IMR-90 (cell line): ENCODE measurements at regions not wholly inside any gene's neighbourhood (a gene's known extent, or its start where the extent isn't known, plus 50 kb on each side); places are given as distances from the start of the nearest gene placed in this dataset.
A peak's percentile ranks its signal among the peaks of the same experiment; 100 is the strongest.

Source experiments
- ATAC-seq: fragments of 200-7000 bp; cut with Tn5 transposase; 2 replicates; pipeline ENCODE4 v1.9.1; 2020; ENCODE audit warnings: low read depth, mild to moderate bottlenecking, moderate library complexity
- BruUV-seq: library from RNA; stranded (reverse); fragments of 400-500 nt; replicated peaks from 2 replicates; lab custom pipeline; 2021; lab: Mats Ljungman, UMichigan
- CTCF ChIA-PET: fragments of 300-600 bp; formaldehyde crosslinking; extraction: SDS; loops from one replicate; lab custom pipeline; 2021; ENCODE audit warnings: antibody characterized with exemption; lab: Yijun Ruan, JAX
- POLR2A ChIA-PET: fragments of 300-600 bp; sonication (Branson Sonifier 250); formaldehyde crosslinking; loops from one replicate; lab custom pipeline; 2022; ENCODE audit warnings: antibody characterized with exemption; ENCODE audit not compliant: unreplicated experiment; lab: Charles Lee
- DNase-seq: peaks from one replicate; pipeline ENCODE4 v3.0.0; 2013
- H2AFZ ChIP-seq: replicated peaks from 2 replicates; pipeline ENCODE3; 2013; ENCODE audit warnings: low read length, mild to moderate bottlenecking; ENCODE audit not compliant: poor library complexity
- H2AK5ac ChIP-seq: 2 replicates; pipeline ENCODE4 v1.6.1; 2013; ENCODE audit warnings: low read depth, low read length, inconsistent platforms
- H2AK9ac ChIP-seq: replicated peaks from 2 replicates; pipeline ENCODE3; 2013; ENCODE audit warnings: mild to moderate bottlenecking, low read depth, low read length, moderate library complexity; ENCODE audit not compliant: poor library complexity
- H2BK120ac ChIP-seq: 2 replicates; pipeline ENCODE4 v1.6.1; 2013; ENCODE audit warnings: low read depth, low read length, inconsistent platforms
- H2BK15ac ChIP-seq: 3 replicates; pipeline ENCODE4 v1.6.1; 2013; ENCODE audit warnings: low read depth, low read length, inconsistent platforms
- H2BK20ac ChIP-seq: 2 replicates; pipeline ENCODE4 v1.6.1; 2013; ENCODE audit warnings: low read depth, mild to moderate bottlenecking, inconsistent platforms, low read length, moderate library complexity
- H2BK5ac ChIP-seq: 2 replicates; pipeline ENCODE4 v1.6.1; 2013; ENCODE audit warnings: mild to moderate bottlenecking, low read depth, low read length, inconsistent platforms; ENCODE audit not compliant: poor library complexity, severe bottlenecking
- H3K14ac ChIP-seq: replicated peaks from 2 replicates; pipeline ENCODE4 v1.6.1; 2013; ENCODE audit warnings: low read depth, low read length, inconsistent platforms
- H3K18ac ChIP-seq: 2 replicates; pipeline ENCODE4 v1.6.1; 2013; ENCODE audit warnings: low read depth, low read length, control low read depth
- H3K23ac ChIP-seq: 2 replicates; pipeline ENCODE4 v1.6.1; 2013; ENCODE audit warnings: low read depth, low read length, inconsistent platforms
- H3K27ac ChIP-seq: 2 replicates; pipeline ENCODE4 v1.5.1; 2013; ENCODE audit warnings: mild to moderate bottlenecking, control low read depth, low read length; ENCODE audit not compliant: insufficient read depth
- H3K27me3 ChIP-seq: 2 replicates; pipeline ENCODE4 v1.6.1; 2013; ENCODE audit warnings: low read length; ENCODE audit not compliant: control insufficient read depth, insufficient read depth
- H3K36me3 ChIP-seq: 2 replicates; pipeline ENCODE4 v1.6.1; 2013; ENCODE audit warnings: low read length, mixed read lengths; ENCODE audit not compliant: control insufficient read depth, insufficient read depth
- H3K4ac ChIP-seq: 2 replicates; pipeline ENCODE4 v1.6.1; 2013; ENCODE audit warnings: low read depth, low read length, inconsistent platforms
- H3K4me1 ChIP-seq: 2 replicates; pipeline ENCODE4 v1.6.1; 2013; ENCODE audit warnings: low read length, mixed read lengths; ENCODE audit not compliant: control insufficient read depth, insufficient read depth
- H3K4me2 ChIP-seq: 2 replicates; pipeline ENCODE4 v1.6.1; 2013; ENCODE audit warnings: low read depth, mild to moderate bottlenecking, control low read depth, low read length, moderate library complexity
- H3K4me3 ChIP-seq: 2 replicates; pipeline ENCODE4 v1.5.1; 2013; ENCODE audit warnings: low read depth, mild to moderate bottlenecking, control low read depth, low read length, moderate library complexity; ENCODE audit not compliant: insufficient read depth
- H3K56ac ChIP-seq: 2 replicates; pipeline ENCODE4 v1.6.1; 2013; ENCODE audit warnings: low read length, inconsistent platforms; ENCODE audit not compliant: insufficient read depth; ENCODE audit errors: extremely low read depth
- H3K79me1 ChIP-seq, 2 experiments: 2 replicates each; pipeline ENCODE4 v1.6.1; 2013; ENCODE audit warnings: low read length in 2 of 2, inconsistent platforms in 1 of 2, low read depth in 1 of 2
- H3K9ac ChIP-seq: 2 replicates; pipeline ENCODE4 v1.6.1; 2013; ENCODE audit warnings: low read depth, low read length, control low read depth
- H3K9me1 ChIP-seq: 2 replicates; pipeline ENCODE4 v1.6.1; 2013; ENCODE audit warnings: low read length, inconsistent platforms; ENCODE audit not compliant: insufficient read depth
- H3K9me3 ChIP-seq: 2 replicates; pipeline ENCODE4 v1.6.1; 2013; ENCODE audit warnings: low read length; ENCODE audit not compliant: control insufficient read depth, insufficient read depth
- H4K20me1 ChIP-seq: 2 replicates; pipeline ENCODE4 v1.6.1; 2013; ENCODE audit warnings: low read length, inconsistent platforms; ENCODE audit not compliant: insufficient read depth
- H4K5ac ChIP-seq: 2 replicates; pipeline ENCODE4 v1.6.1; 2013; ENCODE audit warnings: mild to moderate bottlenecking, low read depth, low read length, control low read depth
- H4K8ac ChIP-seq, 2 experiments: 2 replicates each; pipeline ENCODE4 v1.6.1; 2013; ENCODE audit warnings: low read depth in 2 of 2, low read length in 2 of 2, control low read depth in 1 of 2, inconsistent platforms in 1 of 2
- H4K91ac ChIP-seq: 2 replicates; pipeline ENCODE4 v1.6.1; 2013; ENCODE audit warnings: low read depth, low read length, inconsistent platforms; ENCODE audit not compliant: insufficient read depth
- BHLHE40 ChIP-seq: fragments of 150-350 bp; IDR thresholded peaks from 2 replicates; pipeline ENCODE4 v1.6.1; 2016; ENCODE audit warnings: mild to moderate bottlenecking, low read depth, low read length
- MAZ ChIP-seq: IDR thresholded peaks from 2 replicates; pipeline ENCODE4 v1.6.1; 2012; ENCODE audit warnings: low read depth, mild to moderate bottlenecking, low read length, improper control_type of control experiment, moderate library complexity, borderline replicate concordance
- NFE2L2 ChIP-seq: fragments of 150-350 bp; IDR thresholded peaks from 2 replicates; pipeline ENCODE4 v1.6.1; 2016; ENCODE audit warnings: low read depth, mild to moderate bottlenecking, low read length
- RFX5 ChIP-seq: IDR thresholded peaks from 2 replicates; pipeline ENCODE4 v1.8.0; 2012; ENCODE audit warnings: low read depth, mild to moderate bottlenecking, low read length, moderate library complexity
- USF2 ChIP-seq: fragments of 150-350 bp; IDR thresholded peaks from 2 replicates; pipeline ENCODE4 v1.6.1; 2017; ENCODE audit warnings: mild to moderate bottlenecking, antibody characterized with exemption, low read length, low read depth
- WGBS, 2 experiments: methylation state at CpG; one replicate each; pipeline versions ENCODE4 v1.1.5 to v1.1.7; 2013; ENCODE audit warnings: missing lambda C conversion rate in 2 of 2; ENCODE audit not compliant: insufficient read length in 1 of 2; ENCODE audit errors: extremely low coverage in 2 of 2; 5-methylcytosine and 5-hydroxymethylcytosine counted together
- dilution Hi-C: fragments of 300-500 bp; cut with HindIII; formaldehyde crosslinking; loops from one replicate; pipeline ENCODE4 v1.14.3; 2018; ENCODE audit warnings: low sequenced_read_pairs; ENCODE audit not compliant: unreplicated experiment
- in situ Hi-C: fragments of 300-500 bp; cut with MboI; formaldehyde crosslinking; loops from 3 replicates; pipeline ENCODE4 v1.14.3; 2019; ENCODE audit warnings: low sequenced_read_pairs, inconsistent platforms, mixed read lengths
- intact Hi-C: fragments of 100-400 bp; cut with micrococcal nuclease; formaldehyde crosslinking; loops from 2 replicates; pipeline ENCODE4 v1.10.0; 2022

- no peak overlapping the region for H3K9ac ChIP-seq
- peaks cover 16% of the 10 kb centered on the region for H3K9me1 ChIP-seq
- no peak overlapping the region for H4K8ac ChIP-seq
- H2BK15ac ChIP-seq, result peak overlapping the region; percentile 27; the same call in 1 of the 3 replicates
- BruUV-seq, result no TSS peak
- no peak overlapping the region for H3K4ac ChIP-seq
- no peaks in the 10 kb centered on the region for H3K36me3 ChIP-seq
- peaks cover 6% of the 10 kb centered on the region for H3K9me3 ChIP-seq
- no peak overlapping the region for H3K4me2 ChIP-seq
- H3K4me1 ChIP-seq, result peaks cover 12% of the 10 kb centered on the region
- H3K14ac ChIP-seq, result no peak overlapping the region
- no peak overlapping the region for H3K56ac ChIP-seq
- in situ Hi-C loops, result no loop called here
- H3K23ac ChIP-seq, result no peak overlapping the region
- no peak overlapping the region for H3K18ac ChIP-seq
- dilution Hi-C loops, result no loop called here
- POLR2A ChIA-PET, result no interaction called here
- no peaks in the 10 kb centered on the region for H3K27me3 ChIP-seq
- H3K4me3 ChIP-seq, result no peak overlapping the region
- H4K20me1 ChIP-seq, result no peaks in the 10 kb centered on the region
- H4K91ac ChIP-seq, result no peak overlapping the region
- ATAC-seq (no peak), DNase-seq (no peak)
- H2BK20ac ChIP-seq, result no peak overlapping the region
- no peak overlapping the region for H4K5ac ChIP-seq
- TF ChIP-seq BHLHE40 (no peak), USF2 (no peak), NFE2L2 (no peak), RFX5 (no peak), MAZ (no peak)
- no peak overlapping the region for H2AK9ac ChIP-seq
- no peak overlapping the region; the same call in 1 of the 2 replicates for H2AK5ac ChIP-seq
- no peak overlapping the region for H2AFZ ChIP-seq
- WGBS, 2 experiments, result no CpG with 5 or more reads among the region's 4 CpGs
- intact Hi-C loops, result loop anchor here (5.0 to 10.0 kb wide), 2 partner anchors 189 to 484 kb away; partner anchors contain the start of gene EDRF1
- CTCF ChIA-PET, result no interaction called here
- peaks cover 0 to 10% of the 10 kb centered on the region in 2 experiments; a peak in 2 of 4 replicates for H3K79me1 ChIP-seq
- peak overlapping the region; percentile 18; the same call in 1 of the 2 replicates for H2BK120ac ChIP-seq
- no peak overlapping the region for H2BK5ac ChIP-seq
- no peak overlapping the region for H3K27ac ChIP-seq
These were observed 73.4 kb upstream of the CTBP2 start for GRCh38 chr10:125233726-125234125.
